Lower lobe of right lung (tissue), 2 donors: ENCODE measurements at regions not wholly inside any gene's neighbourhood (a gene's known extent, or its start where the extent isn't known, plus 50 kb on each side); places are given as distances from the start of the nearest gene placed in this dataset.

Source experiments
- ATAC-seq, 2 donors: fragments of 200-7000 bp; cut with Tn5 transposase; one replicate each; pipeline ENCODE4 v1.9.1; 2020 to 2022; ENCODE audit warnings: mild to moderate bottlenecking in 2 of 2, moderate library complexity in 2 of 2
- DNase-seq: peaks from one replicate; pipeline ENCODE4 v3.0.0-alpha.2; 2020
- H3K27ac ChIP-seq: fragments of 200-600 bp; one replicate; pipeline ENCODE4 v1.8.0; 2022
- H3K27me3 ChIP-seq: fragments of 200-600 bp; one replicate; pipeline ENCODE4 v1.8.0; 2022; ENCODE audit warnings: low read depth
- H3K36me3 ChIP-seq: fragments of 200-600 bp; one replicate; pipeline ENCODE4 v1.8.0; 2022; ENCODE audit warnings: mild to moderate bottlenecking
- H3K4me1 ChIP-seq: fragments of 200-600 bp; one replicate; pipeline ENCODE4 v1.8.0; 2022
- H3K4me3 ChIP-seq: fragments of 200-600 bp; one replicate; pipeline ENCODE4 v1.8.0; 2022; ENCODE audit warnings: mild to moderate bottlenecking
- H3K9me3 ChIP-seq: fragments of 200-600 bp; one replicate; pipeline ENCODE4 v1.8.0; 2022
- intact Hi-C: fragments of 100-400 bp; cut with DNase I; formaldehyde crosslinking; loops from one replicate; pipeline ENCODE4 v1.11.0; 2022
- TF ChIP-seq, protein P1 (sequence below): fragments of 200-600 bp; IDR thresholded peaks from one replicate; pipeline ENCODE4 v1.8.0; 2022; ENCODE audit warnings: antibody characterized with exemption, mild to moderate bottlenecking
- donor health status: DM: no; HTN: yes; CAD: no; lungs with severe emphysema.

DNA sequence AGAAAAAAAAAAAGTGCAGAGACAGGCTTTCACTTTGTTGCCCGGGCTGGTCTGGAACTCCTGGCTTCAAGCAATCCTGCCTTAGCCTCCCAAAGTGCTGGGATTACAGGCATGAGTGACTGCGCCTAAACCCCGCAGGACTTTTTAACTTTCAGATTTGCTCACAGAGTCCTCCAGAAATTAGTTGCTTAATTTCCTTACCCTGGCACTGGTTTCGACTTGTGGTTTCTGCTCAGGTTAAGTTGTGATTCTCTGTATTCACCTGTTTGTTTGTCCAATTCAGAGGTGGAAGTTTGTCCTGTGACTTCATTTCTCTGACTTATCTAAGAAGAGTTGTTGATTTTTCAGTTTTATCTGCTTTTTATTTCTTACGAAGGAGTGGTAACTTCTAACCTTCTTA lies 238.1 kb downstream of the TMEM182 start:
- Histone ChIP-seq H3K36me3 (no peaks in the 10 kb centered on the region), H3K27me3 (no peaks in the 10 kb centered on the region), H3K4me1 (no peaks in the 10 kb centered on the region), H3K4me3 (no peak overlapping the region), H3K27ac (no peak overlapping the region), H3K9me3 (no peaks in the 10 kb centered on the region)
- ATAC-seq (no peak), DNase-seq (no peak)
- TF ChIP-seq, protein P1, sequence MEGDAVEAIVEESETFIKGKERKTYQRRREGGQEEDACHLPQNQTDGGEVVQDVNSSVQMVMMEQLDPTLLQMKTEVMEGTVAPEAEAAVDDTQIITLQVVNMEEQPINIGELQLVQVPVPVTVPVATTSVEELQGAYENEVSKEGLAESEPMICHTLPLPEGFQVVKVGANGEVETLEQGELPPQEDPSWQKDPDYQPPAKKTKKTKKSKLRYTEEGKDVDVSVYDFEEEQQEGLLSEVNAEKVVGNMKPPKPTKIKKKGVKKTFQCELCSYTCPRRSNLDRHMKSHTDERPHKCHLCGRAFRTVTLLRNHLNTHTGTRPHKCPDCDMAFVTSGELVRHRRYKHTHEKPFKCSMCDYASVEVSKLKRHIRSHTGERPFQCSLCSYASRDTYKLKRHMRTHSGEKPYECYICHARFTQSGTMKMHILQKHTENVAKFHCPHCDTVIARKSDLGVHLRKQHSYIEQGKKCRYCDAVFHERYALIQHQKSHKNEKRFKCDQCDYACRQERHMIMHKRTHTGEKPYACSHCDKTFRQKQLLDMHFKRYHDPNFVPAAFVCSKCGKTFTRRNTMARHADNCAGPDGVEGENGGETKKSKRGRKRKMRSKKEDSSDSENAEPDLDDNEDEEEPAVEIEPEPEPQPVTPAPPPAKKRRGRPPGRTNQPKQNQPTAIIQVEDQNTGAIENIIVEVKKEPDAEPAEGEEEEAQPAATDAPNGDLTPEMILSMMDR: no peak
- intact Hi-C loops: no loop called here

DNA sequence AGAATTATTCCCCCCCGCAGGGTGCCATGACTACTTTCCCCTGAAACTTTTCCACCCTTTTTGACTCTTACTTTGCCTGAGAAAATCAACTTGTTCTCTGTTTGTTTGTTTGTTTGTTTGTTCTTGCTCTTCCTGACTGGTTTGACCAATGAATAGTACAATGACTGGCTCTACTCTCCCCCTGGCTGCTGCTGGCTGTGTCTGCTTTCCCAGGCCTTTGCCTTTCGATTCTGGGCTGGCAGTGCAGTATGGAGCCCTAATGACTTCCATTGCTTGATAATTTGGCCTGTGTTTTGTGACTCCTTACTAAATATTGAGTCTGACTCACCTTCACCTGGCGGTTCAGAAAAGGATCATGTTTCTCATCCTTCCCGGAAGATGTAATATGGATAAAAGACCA lies 241.1 kb downstream of the TMEM182 start:
- no peaks in the 10 kb centered on the region for H3K27me3 ChIP-seq
- H3K4me3 ChIP-seq: no peak overlapping the region
- ATAC-seq (no peak), DNase-seq (no peak)
- TF ChIP-seq, protein P1: no peak
- H3K36me3 ChIP-seq: no peaks in the 10 kb centered on the region
- H3K9me3 ChIP-seq: no peaks in the 10 kb centered on the region
- no peaks in the 10 kb centered on the region for H3K4me1 ChIP-seq
- intact Hi-C loops: no loop called here
- no peak overlapping the region for H3K27ac ChIP-seq

DNA sequence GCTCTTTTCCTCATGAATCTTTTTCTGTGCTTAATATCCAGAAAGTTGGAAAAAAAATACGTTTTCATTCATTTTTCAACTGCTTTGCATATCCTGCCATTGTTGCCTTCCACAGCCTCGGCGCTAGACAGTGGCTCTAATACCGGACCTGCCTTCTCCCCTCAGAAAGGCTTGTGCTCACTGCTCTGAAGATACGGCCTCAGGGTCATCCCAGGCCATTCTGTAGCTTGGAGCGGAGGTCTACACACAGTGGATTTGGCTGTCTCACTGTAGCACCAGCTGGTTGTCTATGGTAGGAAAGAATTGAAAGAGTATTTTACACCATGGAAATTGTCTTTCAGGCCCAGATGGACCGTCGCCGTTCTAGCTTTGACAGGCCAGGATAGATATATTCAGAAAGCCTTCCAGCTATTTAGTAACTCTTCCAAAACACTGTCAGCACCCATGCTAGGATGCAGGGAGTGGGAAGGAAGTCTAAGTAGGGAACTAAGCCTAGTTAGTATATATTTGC lies 242.0 kb downstream of the TMEM182 start:
- H3K4me1 ChIP-seq: no peaks in the 10 kb centered on the region
- intact Hi-C loops: no loop called here
- no peak overlapping the region for H3K4me3 ChIP-seq
- H3K9me3 ChIP-seq: no peaks in the 10 kb centered on the region
- TF ChIP-seq, protein P1: no peak
- DNase-seq (no peak), ATAC-seq (no peak)
- no peaks in the 10 kb centered on the region for H3K36me3 ChIP-seq
- H3K27ac ChIP-seq: no peak overlapping the region
- no peaks in the 10 kb centered on the region for H3K27me3 ChIP-seq

DNA sequence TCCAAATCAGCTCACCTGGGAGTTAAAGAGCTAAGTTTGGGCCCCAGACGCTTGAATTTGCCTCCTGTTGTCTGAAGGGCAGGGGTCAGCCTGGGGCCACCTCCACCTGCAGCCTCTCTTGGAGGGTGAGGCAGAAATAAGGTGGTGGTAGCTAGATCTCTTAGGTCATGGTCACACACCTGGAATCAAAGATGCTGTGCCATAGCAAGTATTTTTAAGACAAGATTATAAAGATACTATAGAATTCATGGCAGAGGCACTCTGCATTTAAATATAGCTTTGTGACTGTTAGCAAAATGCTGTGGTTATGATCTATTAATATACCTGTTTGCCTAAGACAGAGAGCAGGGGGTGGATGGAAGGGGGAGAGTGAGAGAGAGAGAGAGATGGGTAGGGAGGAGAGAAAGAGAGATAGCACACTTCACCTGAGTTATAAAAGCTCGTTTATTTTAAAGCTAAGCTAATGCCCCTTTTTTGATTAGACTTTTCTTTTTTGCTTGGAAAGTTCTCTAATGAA lies 242.7 kb downstream of the TMEM182 start:
- H3K36me3 ChIP-seq: no peaks in the 10 kb centered on the region
- intact Hi-C loops: no loop called here
- H3K4me3 ChIP-seq: no peak overlapping the region
- ATAC-seq (no peak), DNase-seq (no peak)
- TF ChIP-seq, protein P1: no peak
- H3K4me1 ChIP-seq: no peaks in the 10 kb centered on the region
- no peak overlapping the region for H3K27ac ChIP-seq
- H3K27me3 ChIP-seq: no peaks in the 10 kb centered on the region
- H3K9me3 ChIP-seq: no peaks in the 10 kb centered on the region

DNA sequence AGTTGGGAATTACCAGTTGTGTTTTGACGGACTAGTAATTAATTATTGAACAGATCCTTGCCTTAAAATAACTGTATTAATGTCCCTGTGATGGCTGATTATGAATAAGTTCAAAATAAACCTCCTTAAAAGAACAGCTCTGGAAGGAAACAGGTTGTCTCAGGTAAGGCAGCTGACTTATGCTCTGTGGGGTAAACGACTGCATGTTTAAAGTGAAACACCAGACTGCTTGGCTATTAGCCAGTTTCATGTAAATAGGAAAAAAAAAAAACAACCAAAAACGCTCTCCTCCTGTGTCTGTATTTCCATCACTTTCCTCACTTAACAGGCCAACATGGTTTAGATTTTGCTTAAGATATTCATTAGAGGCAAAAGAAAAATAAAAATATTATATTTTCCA lies 243.6 kb downstream of the TMEM182 start:
- Histone ChIP-seq H3K36me3 (no peaks in the 10 kb centered on the region), H3K4me1 (no peaks in the 10 kb centered on the region), H3K9me3 (no peaks in the 10 kb centered on the region), H3K4me3 (no peak overlapping the region), H3K27me3 (no peaks in the 10 kb centered on the region), H3K27ac (no peak overlapping the region)
- TF ChIP-seq, protein P1: no peak
- ATAC-seq (no peak), DNase-seq (no peak)
- intact Hi-C loops: no loop called here
